Activated T-cell treated with anti-CD3 and anti-CD28 coated beads for 1 hour (primary cell): ENCODE measurements at regions not wholly inside any gene's neighbourhood (a gene's known extent, or its start where the extent isn't known, plus 50 kb on each side); places are given as distances from the start of the nearest gene placed in this dataset.

Experiments
- DNase-seq: peaks from one replicate; pipeline ENCODE4 v3.0.0-alpha.2; 2020; ENCODE audit warnings: low read depth

DNA sequence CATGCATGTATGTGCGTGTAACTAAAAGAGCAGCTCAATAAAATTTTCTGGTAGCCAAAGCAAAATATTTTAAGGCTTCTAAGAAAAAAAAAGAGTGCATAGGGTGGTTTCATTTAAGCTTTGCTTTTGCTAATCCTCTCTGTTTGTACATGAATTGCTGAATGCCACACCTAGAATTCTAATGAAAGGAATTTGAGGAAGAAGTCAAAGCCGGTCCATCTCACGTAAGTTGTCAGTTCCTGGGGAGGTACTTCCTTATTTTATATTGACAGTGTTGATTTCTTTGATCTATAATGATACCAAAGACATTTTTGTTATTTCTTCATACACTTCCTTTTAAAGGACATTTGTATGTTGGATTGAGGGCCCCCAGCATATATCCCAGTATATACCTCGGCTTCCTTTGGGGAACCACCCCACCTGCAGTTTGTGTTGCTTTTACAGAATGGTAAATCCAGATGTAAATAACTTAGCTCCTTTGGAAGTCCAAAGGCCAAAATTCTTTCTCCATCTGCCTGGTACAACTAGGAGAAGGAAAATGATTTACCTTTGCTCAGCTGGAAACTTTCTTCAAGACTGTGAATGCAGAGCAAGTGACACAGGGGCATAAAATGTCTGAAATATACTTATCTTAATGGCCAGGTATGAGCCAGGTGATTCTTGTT is 420.9 kb upstream of the ATP2B1 start:
- DNase-seq: no peak

DNA sequence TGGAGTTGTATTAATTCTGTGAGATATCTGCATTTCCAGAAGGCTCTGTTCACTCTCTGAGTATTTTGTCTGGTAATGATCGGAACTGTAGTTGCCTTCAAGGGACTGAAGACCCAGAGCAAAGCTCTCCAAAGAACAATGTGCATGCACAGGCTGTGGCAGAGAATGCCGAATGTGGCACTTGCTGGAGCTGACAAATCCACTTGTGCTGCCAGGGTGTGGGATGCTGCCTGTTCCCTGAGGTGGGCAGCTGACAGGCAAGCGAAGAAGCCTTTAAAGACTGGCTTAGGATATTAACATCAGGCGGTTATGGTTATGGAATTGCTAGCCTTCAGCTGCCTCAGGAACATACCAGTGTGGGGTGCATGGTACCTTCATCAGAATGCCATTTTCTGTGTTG is 419.9 kb upstream of the ATP2B1 start:
- no peak for DNase-seq

DNA sequence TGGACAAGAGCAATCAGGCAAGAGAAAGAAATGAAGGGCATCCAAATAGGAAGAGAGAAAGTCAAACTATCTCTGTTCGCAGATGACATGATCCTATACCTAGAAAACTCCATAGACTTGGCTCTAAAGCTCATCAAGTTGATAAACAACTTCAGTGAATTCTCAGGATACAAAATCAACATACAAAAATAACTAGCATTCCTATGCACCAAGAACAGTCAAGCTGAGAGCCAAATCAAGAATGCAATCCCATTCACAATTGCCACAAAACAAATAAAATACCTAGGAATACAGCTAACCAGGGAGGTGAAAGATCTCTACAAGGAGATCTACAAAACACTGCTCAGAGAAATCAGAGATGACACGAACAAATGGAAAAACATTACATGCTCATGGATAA is 417.5 kb upstream of the ATP2B1 start:
- DNase-seq: no peak

DNA sequence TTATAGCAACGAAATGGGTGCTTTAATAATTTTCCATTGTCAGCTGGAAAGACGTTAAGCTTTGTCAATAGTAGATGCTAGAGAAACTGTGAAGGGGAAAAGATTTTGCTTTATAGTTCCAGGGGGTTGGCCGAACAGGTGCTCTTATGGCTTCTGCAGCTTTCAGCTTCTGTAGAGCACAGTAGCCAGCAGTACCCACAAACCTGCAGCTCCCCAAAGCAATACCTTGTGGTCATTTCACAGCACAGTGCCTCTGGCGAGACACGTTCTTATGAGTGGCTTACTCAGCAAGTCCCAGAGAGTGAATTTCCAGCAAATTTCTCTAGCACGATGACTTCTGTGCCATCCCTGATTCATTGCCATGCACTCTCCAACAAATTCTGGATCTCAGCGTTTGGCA is 416.3 kb upstream of the ATP2B1 start:
- no peak for DNase-seq

DNA sequence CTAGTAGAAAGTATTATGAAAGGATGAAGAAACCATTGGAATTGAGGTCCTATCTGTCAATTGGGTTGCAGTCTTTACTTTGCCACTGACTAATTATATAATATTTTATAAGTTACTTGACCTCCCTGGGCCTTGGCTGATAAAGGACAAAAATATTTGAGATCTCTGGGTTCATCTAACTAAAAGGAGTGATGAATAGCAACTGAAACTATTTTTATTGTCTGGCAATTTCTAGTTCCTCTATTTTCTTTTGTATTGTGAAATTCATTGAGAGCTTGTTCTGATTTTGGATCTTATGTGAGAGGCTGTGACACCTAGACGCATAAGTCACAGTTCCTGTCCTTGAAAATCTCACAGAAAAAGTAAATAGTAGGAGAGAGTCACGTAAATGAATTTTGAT is 415.7 kb upstream of the ATP2B1 start:
- no peak for DNase-seq

DNA sequence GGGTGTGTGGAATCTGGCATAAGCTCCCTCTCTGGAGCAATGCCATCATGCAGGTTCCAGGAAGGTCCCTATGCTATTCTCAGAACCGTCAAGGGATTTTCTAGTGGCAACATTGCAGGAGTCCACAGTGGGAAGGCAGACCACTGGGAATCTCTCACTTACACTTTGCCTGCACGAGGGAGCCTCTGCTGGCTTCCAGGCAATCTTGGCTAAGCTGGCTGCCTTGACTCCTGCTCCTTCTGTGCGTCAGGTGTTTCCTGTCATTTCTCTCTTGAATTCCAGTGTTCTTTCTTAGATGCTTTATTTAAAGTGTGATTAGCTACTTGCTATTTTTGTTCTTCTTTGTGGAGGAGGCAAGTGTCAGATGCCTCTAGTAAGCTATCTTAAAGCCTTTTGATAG is 414.0 kb upstream of the ATP2B1 start:
- DNase-seq: no peak

DNA sequence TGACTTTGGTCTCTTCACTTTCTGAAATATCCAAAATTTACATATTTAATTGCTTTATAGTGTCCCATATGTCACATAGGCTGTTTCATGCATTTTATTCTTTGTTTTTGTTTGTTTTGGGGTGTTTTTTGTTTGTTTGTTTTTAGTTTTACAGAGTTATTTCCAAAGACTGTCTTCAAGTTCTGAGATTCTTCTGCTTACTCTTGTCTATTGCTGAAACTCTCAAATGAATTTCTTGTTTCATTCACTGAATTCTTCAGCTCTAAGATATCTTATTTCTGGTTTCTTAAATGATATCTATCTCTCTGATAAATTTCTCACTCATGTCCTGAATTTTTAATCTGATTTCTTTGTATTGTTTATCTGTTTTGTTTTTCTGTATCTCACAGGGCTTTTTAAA is 412.0 kb upstream of the ATP2B1 start:
- no peak for DNase-seq

DNA sequence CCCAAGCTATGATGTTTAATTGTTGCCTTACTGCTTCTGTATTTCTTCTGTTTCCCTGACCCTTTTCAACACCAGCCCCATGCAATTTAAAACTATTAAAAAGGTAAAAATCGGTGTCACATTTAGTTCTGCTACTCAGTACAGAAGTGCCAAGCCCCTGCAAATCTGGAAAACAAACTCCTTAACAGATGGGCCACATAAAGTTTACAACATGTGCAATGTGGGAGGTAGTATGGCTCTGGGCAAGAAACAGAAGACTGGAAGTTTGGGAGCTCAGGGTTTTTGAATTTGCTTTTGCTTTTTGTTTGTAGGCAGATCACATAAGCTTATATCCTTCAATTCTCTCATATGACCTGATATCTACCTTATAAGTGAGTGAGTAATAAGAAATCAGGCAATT is 404.0 kb upstream of the ATP2B1 start:
- no peak for DNase-seq

DNA sequence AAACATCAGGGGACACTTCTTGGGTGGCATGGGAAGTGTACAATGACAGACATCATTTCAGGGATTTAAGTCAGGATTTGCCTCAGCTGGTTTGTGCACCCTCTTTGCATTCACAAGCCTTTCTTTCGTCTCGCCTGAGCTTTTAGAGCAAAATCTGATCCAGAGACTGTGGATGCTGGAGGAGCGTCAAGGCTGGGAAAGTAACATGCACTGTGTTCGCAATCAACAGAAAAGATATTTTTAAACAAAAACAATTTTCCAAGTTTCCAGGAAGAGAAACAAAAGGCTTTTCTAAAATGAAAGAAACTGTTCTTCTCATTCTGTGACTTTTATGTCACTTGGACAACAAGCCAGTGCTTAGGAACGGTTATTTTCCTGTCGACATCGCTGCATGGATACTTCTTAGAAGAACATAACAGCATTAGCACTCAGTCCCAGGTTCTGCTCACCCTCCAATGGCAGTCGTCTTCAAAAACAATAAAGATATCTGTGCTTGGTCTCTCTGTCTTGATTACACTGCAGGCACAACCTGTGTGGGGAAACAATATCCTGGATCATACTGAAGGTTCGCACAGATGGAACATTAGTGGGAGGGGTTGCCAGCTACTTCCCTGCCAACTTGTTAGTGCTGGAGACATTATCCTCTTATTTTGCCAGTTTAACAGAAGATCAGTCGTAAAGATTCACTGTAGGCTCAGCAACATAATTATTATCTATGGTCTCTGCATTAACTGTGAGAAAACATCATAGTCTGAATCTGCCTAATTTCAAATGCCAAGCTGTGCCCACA is 403.3 kb upstream of the ATP2B1 start:
- no peak for DNase-seq

DNA sequence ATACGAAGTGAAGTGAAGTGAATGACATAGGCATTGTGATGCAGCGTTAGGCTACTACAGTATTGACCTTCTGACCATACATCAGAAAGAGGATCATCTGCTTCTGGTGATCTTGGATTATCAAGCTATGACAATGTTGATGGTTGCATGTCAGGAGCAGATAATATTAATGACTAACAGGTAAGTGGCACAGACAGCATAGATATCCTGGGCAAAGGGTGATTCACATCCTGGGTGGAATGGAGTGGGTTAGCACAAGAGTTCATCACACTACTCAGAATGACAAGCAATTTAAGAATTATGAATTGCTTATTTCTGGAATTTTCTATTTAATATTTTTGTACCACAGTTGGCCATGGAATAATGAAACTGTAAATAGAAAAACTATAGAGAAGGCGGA is 397.9 kb upstream of the ATP2B1 start:
- DNase-seq: no peak

DNA sequence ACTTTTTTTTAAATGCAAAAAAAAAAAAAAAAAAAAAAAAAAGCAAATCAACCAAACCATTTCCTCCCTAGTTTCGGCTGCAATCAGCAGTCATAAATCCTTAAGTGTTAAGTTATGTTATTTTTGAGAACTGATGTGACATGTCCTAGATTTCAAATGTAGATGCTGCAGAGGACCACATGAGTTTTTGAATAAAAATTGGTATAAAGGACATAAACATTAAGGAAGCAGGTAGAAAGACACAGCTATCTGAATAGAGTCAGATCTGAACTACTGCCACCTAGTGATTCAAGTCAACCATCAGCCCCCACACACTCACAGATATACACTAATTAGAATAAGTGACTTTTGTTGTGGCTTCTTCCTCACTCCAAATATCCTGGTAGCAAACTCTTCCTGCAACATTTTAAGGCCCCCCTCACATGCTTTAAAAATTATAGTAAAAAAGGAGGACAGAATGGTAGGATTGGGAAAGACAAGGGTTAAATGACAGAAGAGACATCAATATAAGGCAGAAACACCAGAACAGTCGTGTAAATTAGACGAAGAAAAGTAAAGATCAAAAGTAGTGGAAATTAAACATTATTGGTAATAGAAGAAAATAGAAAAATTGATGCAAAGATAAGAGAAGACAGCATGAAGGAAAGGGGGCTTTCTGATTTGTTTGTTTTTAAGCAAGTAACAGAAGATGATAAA is 394.5 kb upstream of the ATP2B1 start:
- DNase-seq: no peak

DNA sequence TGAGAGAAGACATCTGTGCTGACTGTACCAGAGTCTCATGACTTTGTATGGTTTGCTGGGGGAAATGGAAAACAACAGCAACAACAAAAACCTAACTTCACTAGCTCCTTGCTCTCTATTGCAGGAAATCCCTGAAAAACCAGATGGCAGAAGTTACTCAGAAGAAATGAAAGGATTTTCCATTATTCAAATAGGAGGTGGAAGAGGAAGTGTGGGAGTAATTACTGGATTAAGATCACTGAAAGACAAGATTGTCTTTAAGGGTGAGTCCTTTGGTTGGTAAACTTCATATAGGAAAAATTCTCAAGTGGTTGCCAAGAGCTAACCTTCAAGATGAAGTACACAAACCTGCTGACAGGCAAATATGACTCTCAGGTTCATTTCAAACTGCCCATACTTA is 391.9 kb upstream of the ATP2B1 start:
- no peak for DNase-seq

DNA sequence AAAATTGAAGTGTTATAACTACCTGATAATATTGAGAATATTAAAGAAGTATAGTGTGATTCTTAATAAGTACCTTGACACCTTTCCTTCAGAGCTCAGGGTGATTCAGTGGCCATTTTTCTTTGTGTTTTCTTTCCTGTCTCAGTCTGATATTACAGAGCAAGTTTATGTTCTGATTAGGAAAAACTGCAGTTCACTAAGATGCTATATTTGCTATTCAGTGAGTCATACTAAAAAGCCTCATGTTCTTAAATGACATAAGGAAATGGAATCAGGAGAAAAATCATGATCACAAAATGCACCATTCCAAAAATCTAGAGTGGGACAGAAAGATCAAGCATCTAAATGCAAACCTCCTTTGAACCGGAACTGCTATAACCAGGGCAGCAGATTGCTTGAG is 390.6 kb upstream of the ATP2B1 start:
- no peak for DNase-seq

DNA sequence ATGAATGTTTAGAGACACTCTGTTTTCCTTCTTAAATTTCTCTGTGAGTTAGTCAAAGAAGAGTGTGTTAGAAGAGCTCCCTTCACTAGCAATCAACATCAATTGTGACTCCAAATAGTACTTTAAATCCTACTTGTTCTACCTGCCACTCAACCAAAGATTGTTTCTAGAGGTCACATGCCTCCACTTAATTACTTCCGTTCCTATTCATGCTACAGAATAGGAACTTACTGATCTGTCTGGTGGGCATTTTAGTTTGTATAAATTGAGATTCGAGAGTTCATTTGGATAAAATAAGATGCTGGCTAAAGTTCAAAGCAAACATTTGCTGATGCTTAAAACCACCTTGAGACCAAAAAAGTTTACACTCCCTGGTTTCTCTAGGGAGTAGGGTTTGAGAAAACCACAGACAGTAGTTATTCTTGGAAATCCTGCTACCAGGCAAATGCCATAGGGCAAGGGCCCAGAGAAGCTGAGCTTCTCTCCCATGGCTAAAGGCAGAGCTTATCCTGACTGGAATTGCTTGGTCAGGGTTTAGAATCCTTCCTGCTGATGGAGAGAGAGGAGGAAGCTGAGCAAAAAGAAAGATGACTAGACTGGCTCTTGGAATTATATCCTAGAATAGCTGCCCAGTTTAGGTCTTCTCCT is 389.6 kb upstream of the ATP2B1 start:
- DNase-seq: no peak

DNA sequence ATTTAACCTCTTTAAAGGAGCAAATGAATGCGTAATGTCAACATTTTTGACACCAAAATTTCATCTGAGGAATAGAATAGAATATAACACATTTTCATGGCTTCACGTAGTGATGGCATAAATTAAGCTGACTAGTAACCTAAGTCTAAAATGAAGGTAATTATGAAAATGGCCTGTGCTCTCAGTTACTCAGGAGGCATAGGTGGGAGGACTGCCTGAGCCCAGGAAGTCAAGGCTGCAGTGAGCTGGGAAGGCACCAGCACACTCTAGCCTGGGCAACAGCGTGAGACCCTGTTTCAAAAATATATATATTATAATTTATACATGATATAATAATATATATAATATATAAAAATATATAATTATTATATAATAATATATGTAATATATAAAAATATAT is 383.2 kb upstream of the ATP2B1 start:
- no peak for DNase-seq

DNA sequence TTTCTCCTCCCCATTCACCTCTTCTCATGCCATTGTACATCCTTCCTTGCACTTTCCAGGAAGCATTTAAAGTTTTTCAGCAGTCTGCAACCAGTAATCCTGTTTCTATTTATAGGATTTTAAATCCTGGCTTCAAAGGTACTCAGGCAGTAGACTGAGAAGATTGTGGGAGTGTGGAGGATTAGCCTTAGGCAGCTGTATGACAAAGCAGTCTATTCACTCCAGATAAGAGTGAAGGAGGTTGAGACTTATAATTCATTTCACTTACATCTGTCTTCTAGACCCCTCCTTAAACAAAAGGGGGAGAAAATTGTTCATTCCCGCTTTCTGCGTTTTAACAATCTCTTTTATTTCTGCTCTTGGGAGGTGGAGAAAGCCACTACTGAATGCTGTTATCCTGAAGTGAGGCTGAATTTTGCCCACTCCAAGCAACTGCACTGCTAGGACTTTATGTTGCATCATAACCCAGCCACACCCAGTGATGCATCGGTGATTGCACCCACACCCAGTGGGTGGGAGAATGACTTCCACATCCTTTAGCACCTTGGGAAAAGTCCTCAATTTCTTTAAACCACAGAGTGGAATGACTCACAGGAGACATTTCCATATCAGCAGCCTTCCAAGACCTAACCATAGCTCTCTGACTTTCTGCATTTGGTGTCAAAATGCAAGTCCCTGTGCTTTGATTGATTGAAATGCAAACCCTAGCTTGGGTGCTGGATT is 382.5 kb upstream of the ATP2B1 start:
- no peak for DNase-seq

DNA sequence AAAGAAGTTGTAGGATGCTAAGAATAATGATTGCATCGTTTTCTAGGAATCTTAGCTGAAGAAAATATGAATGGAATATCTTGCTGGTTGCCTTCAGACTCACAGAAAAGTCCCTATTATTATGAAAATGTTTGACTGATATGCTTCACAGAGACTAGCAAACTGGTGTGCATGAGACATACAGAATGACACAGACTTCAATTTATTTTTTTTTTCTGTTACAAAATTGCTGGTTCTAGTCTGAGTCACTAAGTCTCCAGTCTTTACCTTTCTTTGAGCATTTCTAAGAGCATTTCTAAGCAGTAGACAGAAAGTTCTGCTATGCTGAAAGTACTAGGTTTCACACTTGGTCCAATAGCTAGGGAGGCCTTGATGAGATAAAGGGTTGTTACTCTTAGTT is 377.6 kb upstream of the ATP2B1 start:
- DNase-seq: no peak

DNA sequence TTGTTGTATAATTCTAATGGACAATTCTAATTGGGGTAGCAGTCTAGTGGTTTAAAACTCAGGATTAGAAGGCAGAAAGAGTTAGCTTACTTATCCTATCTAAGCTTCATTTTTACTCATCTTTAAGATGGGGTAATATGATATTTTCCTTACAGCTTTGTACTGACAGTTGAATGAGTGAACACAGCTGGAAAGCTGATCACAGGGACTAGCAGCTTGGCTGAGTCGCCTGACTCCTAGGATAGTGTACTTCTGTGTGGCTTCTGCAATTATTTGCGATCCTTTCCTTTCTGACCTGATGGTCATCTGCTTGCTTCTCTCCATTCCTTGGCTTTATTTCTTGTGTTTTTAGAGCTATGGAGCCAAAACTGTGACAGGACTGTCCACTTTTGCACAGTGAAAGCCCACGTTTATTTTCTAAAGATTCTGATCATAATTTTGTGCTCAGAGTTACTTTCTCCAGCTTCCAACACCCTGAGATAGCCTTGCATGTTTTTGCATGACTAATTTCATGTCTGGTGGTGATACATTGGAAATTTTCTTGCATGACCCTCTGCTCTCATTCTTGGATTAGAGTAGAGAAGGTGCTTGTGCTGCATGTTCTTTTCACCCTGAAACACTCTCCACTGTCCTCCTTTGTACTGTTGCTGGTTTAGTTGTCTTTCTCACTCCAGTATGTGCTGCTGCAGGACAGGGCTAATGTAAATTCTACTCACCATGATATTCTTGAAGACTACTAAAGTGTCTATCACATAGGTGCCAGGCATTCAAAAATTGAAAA is 377.0 kb upstream of the ATP2B1 start:
- DNase-seq: no peak

DNA sequence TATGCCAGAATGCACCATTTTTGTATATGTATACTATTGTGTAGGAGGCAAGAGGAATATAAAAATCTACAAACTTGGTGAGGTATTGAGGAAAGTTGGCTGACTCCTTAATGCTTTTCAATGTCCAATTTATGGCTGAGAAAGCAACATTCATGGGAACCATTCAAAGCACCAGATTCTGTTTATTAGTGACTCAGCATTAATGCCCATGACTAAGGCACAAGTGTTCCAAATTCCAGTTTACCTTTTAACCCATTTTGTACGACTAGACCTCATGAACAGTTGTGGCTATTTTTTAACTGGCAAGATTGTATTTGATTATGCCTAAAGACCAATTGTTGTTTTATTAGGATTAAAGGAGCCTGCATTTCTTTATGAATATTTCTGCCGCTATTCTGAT is 375.4 kb upstream of the ATP2B1 start:
- no peak for DNase-seq

DNA sequence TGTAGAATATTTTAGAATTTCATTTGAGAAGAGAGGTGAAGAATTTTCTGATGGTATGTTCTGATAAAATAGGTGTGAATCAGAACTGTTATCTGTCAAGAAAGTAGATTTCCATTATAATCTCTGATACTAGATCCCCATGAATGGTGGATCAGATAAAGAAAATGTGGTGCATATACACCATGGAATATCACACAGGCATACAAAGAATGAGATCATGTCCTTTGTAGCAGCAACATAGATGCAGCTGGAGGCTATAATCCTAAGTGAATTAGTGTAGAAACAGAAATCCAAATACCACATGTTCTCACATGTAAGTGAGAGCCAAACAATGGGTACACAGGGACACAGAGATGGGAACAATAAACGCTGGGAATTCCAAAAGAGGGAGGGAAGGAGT is 372.0 kb upstream of the ATP2B1 start:
- DNase-seq: no peak

DNA sequence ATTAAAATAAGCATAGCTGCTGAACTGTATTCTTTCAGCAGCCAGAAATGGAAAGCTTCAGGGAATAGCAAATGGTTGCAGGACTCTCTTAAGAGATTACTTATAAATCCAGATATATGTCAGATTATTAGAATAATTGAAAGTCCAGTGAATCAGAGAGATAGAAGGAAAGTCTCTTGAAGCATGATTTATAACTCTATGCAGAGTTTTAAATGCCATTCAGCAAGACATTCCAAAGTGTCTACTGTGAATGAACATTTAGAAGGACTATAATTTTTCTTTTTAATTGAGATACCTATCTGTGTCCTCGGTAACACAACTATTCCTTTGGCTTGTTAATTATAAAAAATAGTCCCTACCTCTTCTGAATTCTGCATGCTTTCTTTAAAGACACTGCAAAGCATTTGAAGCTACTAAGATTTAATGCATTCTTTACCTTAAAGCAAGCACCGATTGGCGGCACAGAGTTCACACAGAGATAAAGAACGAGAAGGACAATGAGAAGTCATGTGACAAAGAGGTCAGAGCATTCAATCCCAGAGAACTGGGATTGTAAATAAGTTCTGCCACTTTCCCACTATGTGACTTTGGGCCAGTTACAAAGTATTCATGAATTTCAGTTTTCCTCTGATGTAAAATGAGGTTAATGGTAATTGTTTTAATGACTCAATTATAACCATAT is 371.0 kb upstream of the ATP2B1 start:
- DNase-seq: no peak
